Trophoblast cell (in vitro differentiated cells and primary cell): ENCODE measurements at regions not wholly inside any gene's neighbourhood (a gene's known extent, or its start where the extent isn't known, plus 50 kb on each side); places are given as distances from the start of the nearest gene placed in this dataset.

Experiments used
- DNase-seq, 2 donors: peaks; one replicate each; pipeline ENCODE4 v3.0.0-alpha.2; 2016
- H2AFZ ChIP-seq: 2 replicates; pipeline ENCODE4 v1.6.1; 2013; ENCODE audit warnings: low read length, moderate library complexity, mild to moderate bottlenecking; ENCODE audit not compliant: insufficient read depth, poor library complexity
- H2AK5ac ChIP-seq: 2 replicates; pipeline ENCODE4 v1.6.1; 2013; ENCODE audit warnings: mild to moderate bottlenecking, low read length
- H2BK120ac ChIP-seq: 2 replicates; pipeline ENCODE4 v1.6.1; 2013; ENCODE audit warnings: low read length, mild to moderate bottlenecking, moderate library complexity; ENCODE audit not compliant: insufficient read depth, poor library complexity
- H2BK12ac ChIP-seq: 2 replicates; pipeline ENCODE4 v1.6.1; 2013; ENCODE audit warnings: mild to moderate bottlenecking, low read length, moderate library complexity
- H2BK5ac ChIP-seq: 2 replicates; pipeline ENCODE4 v1.6.1; 2013; ENCODE audit warnings: low read length, low read depth, moderate library complexity, mild to moderate bottlenecking; ENCODE audit not compliant: poor library complexity
- H3K14ac ChIP-seq: 2 replicates; pipeline ENCODE4 v1.6.1; 2013; ENCODE audit warnings: mild to moderate bottlenecking, low read length
- H3K18ac ChIP-seq: 2 replicates; pipeline ENCODE4 v1.6.1; 2013; ENCODE audit warnings: mild to moderate bottlenecking, low read length
- H3K23ac ChIP-seq: 2 replicates; pipeline ENCODE4 v1.6.1; 2013; ENCODE audit warnings: low read length
- H3K27ac ChIP-seq: 2 replicates; pipeline ENCODE4 v1.5.1; 2013; ENCODE audit warnings: low read depth, mild to moderate bottlenecking, inconsistent platforms, low read length, moderate library complexity
- H3K27me3 ChIP-seq: 2 replicates; pipeline ENCODE4 v1.6.1; 2013; ENCODE audit warnings: inconsistent platforms, mild to moderate bottlenecking, low read length, moderate library complexity; ENCODE audit not compliant: insufficient read depth
- H3K36me3 ChIP-seq, 2 experiments: 1 replicate in 1 of 2; 2 replicates in 1 of 2; pipeline ENCODE4 v1.6.1; 2013; ENCODE audit warnings: low read length in 2 of 2, mild to moderate bottlenecking in 2 of 2, moderate library complexity in 1 of 2; ENCODE audit not compliant: insufficient read depth in 2 of 2, control insufficient read depth in 1 of 2
- H3K4ac ChIP-seq: 2 replicates; pipeline ENCODE4 v1.6.1; 2013; ENCODE audit warnings: low read depth, mild to moderate bottlenecking, low read length, moderate library complexity
- H3K4me1 ChIP-seq, 2 experiments: 1 replicate in 1 of 2; 2 replicates in 1 of 2; pipeline ENCODE4 v1.6.1; 2013; ENCODE audit warnings: low read length in 2 of 2, mild to moderate bottlenecking in 2 of 2, moderate library complexity in 1 of 2; ENCODE audit not compliant: insufficient read depth in 2 of 2, control insufficient read depth in 1 of 2
- H3K4me2 ChIP-seq: 2 replicates; pipeline ENCODE4 v1.6.1; 2013; ENCODE audit warnings: inconsistent platforms, mild to moderate bottlenecking, low read length, moderate library complexity
- H3K4me3 ChIP-seq: 2 replicates; pipeline ENCODE4 v1.5.1; 2013; ENCODE audit warnings: mild to moderate bottlenecking, low read depth, low read length, inconsistent platforms
- H3K79me1 ChIP-seq: one replicate; pipeline ENCODE4 v1.6.1; 2013; ENCODE audit warnings: low read length
- H3K79me2 ChIP-seq: 2 replicates; pipeline ENCODE4 v1.6.1; 2013; ENCODE audit warnings: low read length, mild to moderate bottlenecking; ENCODE audit not compliant: control insufficient read depth, insufficient read depth, poor library complexity
- H3K9ac ChIP-seq: 2 replicates; pipeline ENCODE4 v1.6.1; 2013; ENCODE audit warnings: mild to moderate bottlenecking, low read length
- H3K9me3 ChIP-seq: 2 replicates; pipeline ENCODE4 v1.6.1; 2013; ENCODE audit warnings: low read depth, mild to moderate bottlenecking, control low read depth, inconsistent platforms, low read length; ENCODE audit not compliant: insufficient read depth
- H4K12ac ChIP-seq: 2 replicates; pipeline ENCODE4 v1.6.1; 2013; ENCODE audit warnings: low read depth, mild to moderate bottlenecking, low read length, moderate library complexity
- H4K8ac ChIP-seq: 2 replicates; pipeline ENCODE4 v1.6.1; 2013; ENCODE audit warnings: low read depth, mild to moderate bottlenecking, low read length, moderate library complexity
- H4K91ac ChIP-seq: one replicate; pipeline ENCODE4 v1.6.1; 2013; ENCODE audit warnings: low read depth, mild to moderate bottlenecking, low read length, moderate library complexity
- WGBS: extraction: QIAGEN DNeasy Blood & Tissue Kit; methylation state at CpG from one replicate; pipeline ENCODE4 v1.1.7; 2013; ENCODE audit warnings: missing lambda C conversion rate; ENCODE audit not compliant: insufficient read length, insufficient coverage; ENCODE audit errors: extremely low coverage; 5-methylcytosine and 5-hydroxymethylcytosine counted together

DNA sequence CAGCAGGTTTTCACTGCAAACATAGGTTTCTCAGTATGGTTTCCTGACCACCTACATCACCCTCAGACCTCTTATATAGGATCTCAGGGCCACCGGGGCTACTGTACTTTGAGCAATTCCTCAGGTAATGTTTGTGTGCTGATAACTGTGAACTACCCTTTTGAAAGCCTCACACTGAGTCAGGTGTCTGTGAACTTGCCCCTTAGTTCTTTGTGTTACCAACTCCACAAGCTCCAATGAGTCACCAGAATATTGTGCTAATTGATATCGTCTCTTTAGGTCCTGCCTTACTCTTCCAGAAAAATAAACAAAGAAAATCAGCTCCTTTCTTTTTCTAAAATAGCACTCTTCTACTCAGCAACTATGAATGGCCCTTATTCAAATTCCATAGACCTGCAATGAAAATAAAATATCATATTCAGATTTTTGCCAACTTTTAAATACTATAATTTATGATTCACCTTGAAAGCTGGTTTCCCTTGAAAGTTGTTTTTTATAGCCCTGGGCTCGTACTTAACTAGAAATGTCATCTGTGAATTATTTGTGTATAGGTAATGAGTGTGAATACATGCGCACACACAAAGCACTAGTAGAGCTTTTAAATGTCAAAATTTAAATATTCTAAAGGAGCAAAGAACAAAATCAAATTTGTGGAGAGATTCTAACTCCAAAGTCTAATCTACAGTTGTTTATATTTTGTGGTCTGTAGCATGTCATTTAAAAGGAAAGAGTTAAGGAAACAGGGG lies 88.1 kb upstream of the WARS2 start:
- Histone ChIP-seq H3K79me2 (no peaks in the 10 kb centered on the region), H3K14ac (no peak overlapping the region), H2AFZ (no peak overlapping the region), H3K27me3 (no peaks in the 10 kb centered on the region), H2AK5ac (no peak overlapping the region), H2BK12ac (no peak overlapping the region), H3K9me3 (no peaks in the 10 kb centered on the region), H3K4me3 (no peak overlapping the region), H3K36me3 (no peaks in the 10 kb centered on the region), H3K9ac (no peak overlapping the region), H3K4ac (no peak overlapping the region), H4K91ac (no peak overlapping the region), H3K27ac (no peak overlapping the region), H3K4me2 (no peak overlapping the region), H2BK120ac (no peak overlapping the region), H4K8ac (no peak overlapping the region), H4K12ac (no peak overlapping the region), H3K18ac (no peak overlapping the region), H3K79me1 (no peaks in the 10 kb centered on the region), H2BK5ac (no peak overlapping the region), H3K4me1 (no peaks in the 10 kb centered on the region), H3K23ac (no peak overlapping the region)
- DNase-seq, result no peak
- no CpG with 5 or more reads among the region's 4 CpGs for WGBS

DNA sequence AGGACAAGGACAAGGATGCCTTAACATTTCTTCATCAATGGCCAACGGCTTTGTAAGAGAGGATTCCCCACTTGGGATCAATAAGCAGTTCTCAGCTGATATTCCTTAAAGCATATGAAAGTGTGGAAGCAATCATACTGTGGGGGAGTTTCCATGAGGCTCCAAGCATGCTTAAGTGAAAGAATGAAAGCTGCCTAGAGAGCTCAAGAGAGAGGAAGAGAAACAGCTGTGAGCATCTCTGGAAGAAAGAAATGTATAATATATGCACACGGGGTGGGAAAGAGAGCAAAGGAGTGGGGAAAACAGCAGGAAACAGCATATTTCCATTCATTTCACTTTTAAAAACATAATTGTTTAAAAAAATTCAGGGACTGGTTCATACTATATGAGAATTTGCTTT lies 94.7 kb upstream of the WARS2 start:
- Histone ChIP-seq H3K9ac (no peak overlapping the region), H3K79me2 (no peaks in the 10 kb centered on the region), H2AFZ (no peak overlapping the region), H3K4me3 (no peak overlapping the region), H3K23ac (no peak overlapping the region), H4K8ac (no peak overlapping the region), H4K91ac (no peak overlapping the region), H3K14ac (no peak overlapping the region), H3K4me1 (no peaks in the 10 kb centered on the region), H3K27ac (no peak overlapping the region), H3K4me2 (no peak overlapping the region), H3K9me3 (no peaks in the 10 kb centered on the region), H2BK120ac (no peak overlapping the region), H3K36me3 (no peaks in the 10 kb centered on the region), H2BK12ac (no peak overlapping the region), H3K27me3 (no peaks in the 10 kb centered on the region), H2BK5ac (no peak overlapping the region), H4K12ac (no peak overlapping the region), H3K18ac (no peak overlapping the region), H2AK5ac (no peak overlapping the region), H3K79me1 (no peaks in the 10 kb centered on the region), H3K4ac (no peak overlapping the region)
- DNase-seq, result no peak
- no CpG with 5 or more reads among the region's 2 CpGs for WGBS

DNA sequence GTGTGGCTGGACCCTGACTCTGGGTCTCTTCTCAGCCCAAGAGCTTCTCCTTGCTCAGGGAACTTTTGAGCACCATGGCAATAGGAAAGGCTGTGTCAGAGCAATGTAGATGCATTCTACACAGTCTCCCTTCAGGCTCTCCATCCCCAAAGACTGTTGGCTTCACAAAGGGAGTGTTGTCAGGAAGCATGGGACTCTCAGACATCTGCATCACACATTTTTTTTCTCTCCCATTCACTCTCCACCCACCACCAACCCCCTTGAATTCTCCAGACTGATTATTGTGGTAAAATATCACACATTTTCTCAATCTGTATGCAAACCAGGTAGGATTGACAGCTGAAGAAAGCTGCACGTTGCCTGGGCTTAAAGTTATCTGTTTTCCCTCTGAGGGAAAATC lies 105.4 kb upstream of the WARS2 start:
- H3K27me3 ChIP-seq, result no peaks in the 10 kb centered on the region
- H3K9ac ChIP-seq, result no peak overlapping the region
- no CpG with 5 or more reads among the region's 1 CpG for WGBS
- H4K91ac ChIP-seq, result no peak overlapping the region
- no peak overlapping the region for H3K27ac ChIP-seq
- no peak overlapping the region for H4K8ac ChIP-seq
- no peaks in the 10 kb centered on the region for H3K79me1 ChIP-seq
- H3K14ac ChIP-seq, result no peak overlapping the region
- no peaks in the 10 kb centered on the region for H3K36me3 ChIP-seq
- H3K4ac ChIP-seq, result no peak overlapping the region
- H3K18ac ChIP-seq, result no peak overlapping the region
- H4K12ac ChIP-seq, result no peak overlapping the region
- no peaks in the 10 kb centered on the region for H3K4me1 ChIP-seq
- no peak overlapping the region for H2BK5ac ChIP-seq
- no peak overlapping the region for H2AK5ac ChIP-seq
- H3K23ac ChIP-seq, result no peak overlapping the region
- H2AFZ ChIP-seq, result no peak overlapping the region
- no peak overlapping the region for H2BK120ac ChIP-seq
- no peaks in the 10 kb centered on the region for H3K9me3 ChIP-seq
- DNase-seq, result no peak
- no peak overlapping the region for H3K4me2 ChIP-seq
- H3K79me2 ChIP-seq, result no peaks in the 10 kb centered on the region
- H2BK12ac ChIP-seq, result no peak overlapping the region
- no peak overlapping the region for H3K4me3 ChIP-seq

DNA sequence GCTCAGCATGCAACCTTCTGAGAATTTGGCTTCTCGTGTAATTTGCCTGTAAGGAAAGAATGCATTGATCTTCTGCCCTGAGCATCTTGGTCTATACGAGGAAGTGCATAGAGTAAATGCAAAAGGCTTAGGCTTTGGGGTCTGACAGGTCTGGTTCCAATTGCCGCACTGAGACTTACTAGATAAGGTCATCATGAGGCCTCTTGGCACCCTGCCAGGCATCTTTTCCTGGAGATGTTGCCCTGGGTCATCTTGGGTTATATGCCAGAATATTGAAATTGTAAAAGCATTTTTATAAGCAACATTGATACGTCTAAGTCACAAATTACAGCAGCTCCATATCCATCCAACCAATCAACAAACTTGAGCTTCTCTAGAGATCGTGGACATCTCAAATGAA lies 108.8 kb upstream of the WARS2 start:
- no peaks in the 10 kb centered on the region for H3K79me1 ChIP-seq
- H3K27ac ChIP-seq, result no peak overlapping the region
- H3K9me3 ChIP-seq, result no peaks in the 10 kb centered on the region
- no peak overlapping the region for H3K4ac ChIP-seq
- no peak overlapping the region for H3K9ac ChIP-seq
- H3K14ac ChIP-seq, result no peak overlapping the region
- no peak overlapping the region for H2AK5ac ChIP-seq
- H2AFZ ChIP-seq, result no peak overlapping the region
- H2BK120ac ChIP-seq, result no peak overlapping the region
- no peak overlapping the region for H4K12ac ChIP-seq
- no CpG with 5 or more reads among the region's 5 CpGs for whole genome bisulfite sequencing
- H3K4me1 ChIP-seq, result no peaks in the 10 kb centered on the region
- H3K4me3 ChIP-seq, result no peak overlapping the region
- no peak for DNase-seq
- no peak overlapping the region for H4K8ac ChIP-seq
- H3K79me2 ChIP-seq, result no peaks in the 10 kb centered on the region
- no peak overlapping the region for H3K23ac ChIP-seq
- no peaks in the 10 kb centered on the region for H3K27me3 ChIP-seq
- no peak overlapping the region for H2BK12ac ChIP-seq
- H3K36me3 ChIP-seq, result no peaks in the 10 kb centered on the region
- H2BK5ac ChIP-seq, result no peak overlapping the region
- H4K91ac ChIP-seq, result no peak overlapping the region
- H3K4me2 ChIP-seq, result no peak overlapping the region
- no peak overlapping the region for H3K18ac ChIP-seq
